ENCODE measurements at regions not wholly inside any gene's neighbourhood (a gene's known extent, or its start where the extent isn't known, plus 50 kb on each side); places are given as distances from the start of the nearest gene placed in this dataset.

- no peak for DNase-seq (ENCODE audit: extremely low read depth, low read depth)
- H3K4me3 ChIP-seq (replicated peaks; ENCODE audit: low read depth, low read length), result no peak overlapping the region
- no peak for TF ChIP-seq CTCF (IDR thresholded peaks at IDR 0.05; ENCODE audit: low read depth, low read length, missing control alignments)
Measured at GRCh38 chr13:73194310-73194709, 135.5 kb downstream of the KLF5 start.

- no peak overlapping the region for H3K4me3 ChIP-seq (replicated peaks; ENCODE audit: low read depth, low read length)
- no peak for DNase-seq (ENCODE audit: extremely low read depth, low read depth)
Measured at GRCh38 chr13:73193554-73193953, 134.7 kb downstream of the KLF5 start.

GRCh38 chr13:73190477-73190876 is 131.7 kb downstream of the KLF5 start:
- H3K4me3 ChIP-seq (replicated peaks; ENCODE audit: low read depth, low read length), result no peak overlapping the region
- DNase-seq (ENCODE audit: extremely low read depth, low read depth), result no peak
- no peak for TF ChIP-seq CTCF (IDR thresholded peaks at IDR 0.05; ENCODE audit: low read depth, low read length, missing control alignments)

More at GRCh38 chr13:73193554-73193953, 134.7 kb downstream of the KLF5 start:
- no peak for TF ChIP-seq CTCF (IDR thresholded peaks at IDR 0.05; ENCODE audit: low read depth, low read length, missing control alignments)

GRCh38 chr13:73189776-73190175 is 131.0 kb downstream of the KLF5 start:
- H3K4me3 ChIP-seq (replicated peaks; ENCODE audit: low read depth, low read length), result no peak overlapping the region
- TF ChIP-seq CTCF (IDR thresholded peaks at IDR 0.05; ENCODE audit: low read depth, low read length, missing control alignments), result no peak
- DNase-seq (ENCODE audit: extremely low read depth, low read depth), result no peak

GRCh38 chr13:73189362-73189761 is 130.6 kb downstream of the KLF5 start:
- no peak overlapping the region for H3K4me3 ChIP-seq (replicated peaks; ENCODE audit: low read depth, low read length)
- no peak for DNase-seq (ENCODE audit: extremely low read depth, low read depth)
- TF ChIP-seq CTCF (IDR thresholded peaks at IDR 0.05; ENCODE audit: low read depth, low read length, missing control alignments), result no peak

- H3K4me3 ChIP-seq (replicated peaks; ENCODE audit: low read depth, low read length), result no peak overlapping the region
- DNase-seq (ENCODE audit: extremely low read depth, low read depth), result no peak
- TF ChIP-seq CTCF (IDR thresholded peaks at IDR 0.05; ENCODE audit: low read depth, low read length, missing control alignments), result no peak
Measured at GRCh38 chr13:73187106-73187505, 128.3 kb downstream of the KLF5 start.

GRCh38 chr13:73179650-73180274 is 121.0 kb downstream of the KLF5 start:
- no peak for TF ChIP-seq CTCF (IDR thresholded peaks at IDR 0.05; ENCODE audit: low read depth, low read length, missing control alignments)

More at GRCh38 chr13:73179650-73180274, 121.0 kb downstream of the KLF5 start:
- DNase-seq (ENCODE audit: extremely low read depth, low read depth), result no peak
- H3K4me3 ChIP-seq (replicated peaks; ENCODE audit: low read depth, low read length), result no peak overlapping the region

All from HFF-Myc (cell line).